Large intestine (tissue), 3 donors: ENCODE measurements at regions not wholly inside any gene's neighbourhood (a gene's known extent, or its start where the extent isn't known, plus 50 kb on each side); places are given as distances from the start of the nearest gene placed in this dataset.

Experiments
- DNase-seq, 2 donors: peaks; one replicate each; pipeline versions ENCODE4 v3.0.0 to v3.0.0-alpha.2; 2013
- H3K27ac ChIP-seq: one replicate; pipeline ENCODE4 v1.5.1; 2013; ENCODE audit warnings: low read length
- H3K27me3 ChIP-seq: 2 replicates; pipeline ENCODE4 v1.6.1; 2013; ENCODE audit warnings: low read length; ENCODE audit not compliant: control insufficient read depth, insufficient read depth
- H3K36me3 ChIP-seq: 2 replicates; pipeline ENCODE4 v1.6.1; 2013; ENCODE audit warnings: low read length; ENCODE audit not compliant: control insufficient read depth, insufficient read depth
- H3K4me1 ChIP-seq: one replicate; pipeline ENCODE4 v1.6.1; 2013; ENCODE audit warnings: low read length; ENCODE audit not compliant: control insufficient read depth, insufficient read depth
- H3K4me3 ChIP-seq: one replicate; pipeline ENCODE4 v1.5.1; 2013; ENCODE audit warnings: low read length
- H3K9me3 ChIP-seq: one replicate; pipeline ENCODE4 v1.6.1; 2013; ENCODE audit warnings: mild to moderate bottlenecking, low read depth, low read length, moderate library complexity; ENCODE audit not compliant: control insufficient read depth
- WGBS: methylation state at CpG from one replicate; pipeline ENCODE4 v1.1.5; 2013; ENCODE audit warnings: low lambda C conversion rate; ENCODE audit not compliant: insufficient coverage; 5-methylcytosine and 5-hydroxymethylcytosine counted together

DNA sequence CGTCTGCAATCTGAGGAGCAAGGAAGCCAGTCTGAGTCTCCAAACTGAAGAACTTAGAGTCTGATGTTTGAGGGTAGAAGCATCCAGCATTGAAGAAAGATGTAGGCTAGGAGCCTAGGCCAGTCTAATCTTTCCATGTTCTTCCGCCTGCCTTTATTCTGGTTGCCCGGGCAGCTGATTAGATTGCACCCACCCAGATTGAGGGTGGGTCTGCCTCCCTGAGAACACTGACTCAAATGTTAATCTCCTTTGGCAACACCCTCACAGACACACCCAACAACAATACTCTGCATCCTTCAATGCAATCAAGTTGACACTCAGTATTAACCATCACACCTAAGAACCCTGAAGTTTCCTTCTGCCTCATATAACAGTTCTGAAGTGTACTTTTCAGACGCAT is 350.1 kb downstream of the RFPL4B start:
- no peaks in the 10 kb centered on the region for H3K36me3 ChIP-seq
- DNase-seq = no peak
- no peak overlapping the region for H3K27ac ChIP-seq
- H3K4me3 ChIP-seq = no peak overlapping the region
- no peaks in the 10 kb centered on the region for H3K9me3 ChIP-seq
- WGBS = 100% methylated on average over 1 of the region's 4 CpGs
- no peaks in the 10 kb centered on the region for H3K27me3 ChIP-seq
- no peaks in the 10 kb centered on the region for H3K4me1 ChIP-seq

DNA sequence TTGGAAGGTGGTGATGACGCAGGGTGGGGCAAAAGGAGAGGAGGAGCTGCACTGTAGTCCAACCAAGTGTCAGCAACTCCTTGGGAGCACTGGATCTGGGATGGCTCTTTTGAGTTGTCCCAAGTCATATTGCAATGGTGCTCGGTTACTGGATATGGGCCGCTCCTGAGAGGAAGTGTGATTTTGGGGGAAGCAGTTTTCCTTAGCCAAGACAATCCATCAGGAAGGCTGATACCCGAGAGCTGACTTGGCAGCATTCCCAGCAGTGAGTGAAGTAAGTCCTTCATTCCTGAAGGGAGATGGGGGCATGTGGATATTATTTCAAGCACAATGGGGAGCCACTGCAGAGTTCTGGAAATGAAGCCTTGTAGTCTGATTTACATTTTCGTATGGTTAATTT is 354.1 kb downstream of the RFPL4B start:
- 89% methylated on average over 1 of the region's 5 CpGs for WGBS
- no peak overlapping the region for H3K4me3 ChIP-seq
- H3K4me1 ChIP-seq = no peaks in the 10 kb centered on the region
- H3K27ac ChIP-seq = no peak overlapping the region
- H3K27me3 ChIP-seq = no peaks in the 10 kb centered on the region
- DNase-seq = no peak
- H3K36me3 ChIP-seq = no peaks in the 10 kb centered on the region
- H3K9me3 ChIP-seq = no peaks in the 10 kb centered on the region

GRCh38 chr6:112710710-112711109 is 363.6 kb downstream of the RFPL4B start:
- DNase-seq = no peak
- no peaks in the 10 kb centered on the region for H3K36me3 ChIP-seq
- 80% methylated on average over 1 of the region's 2 CpGs for WGBS
- no peaks in the 10 kb centered on the region for H3K9me3 ChIP-seq
- no peaks in the 10 kb centered on the region for H3K4me1 ChIP-seq
- no peak overlapping the region for H3K27ac ChIP-seq
- H3K27me3 ChIP-seq = no peaks in the 10 kb centered on the region
- no peak overlapping the region for H3K4me3 ChIP-seq

DNA sequence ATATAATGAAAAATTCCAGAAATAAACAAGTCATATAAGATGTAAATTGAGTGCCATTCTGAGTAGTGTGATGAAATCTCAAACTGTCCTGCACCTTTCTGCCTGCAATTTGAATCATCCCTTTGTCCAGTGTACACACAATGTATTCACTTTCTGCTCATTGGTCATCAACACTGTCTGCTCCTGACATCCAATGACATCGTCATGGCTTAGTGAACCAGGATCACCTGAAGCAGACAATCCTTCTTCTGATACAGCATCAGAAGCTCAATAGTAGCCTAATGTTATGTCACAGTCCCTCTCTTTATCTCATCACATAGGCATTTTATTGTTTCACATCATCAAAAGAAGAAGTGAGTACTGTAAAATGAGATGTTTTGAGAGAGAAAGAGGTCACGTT is 366.3 kb downstream of the RFPL4B start:
- no peak overlapping the region for H3K27ac ChIP-seq
- no peaks in the 10 kb centered on the region for H3K27me3 ChIP-seq
- H3K4me3 ChIP-seq = no peak overlapping the region
- no peaks in the 10 kb centered on the region for H3K4me1 ChIP-seq
- H3K36me3 ChIP-seq = no peaks in the 10 kb centered on the region
- no peaks in the 10 kb centered on the region for H3K9me3 ChIP-seq
- WGBS = no CpG with 5 or more reads among the region's 2 CpGs
- DNase-seq = no peak

GRCh38 chr6:112717401-112717800 is 370.3 kb downstream of the RFPL4B start:
- no peak overlapping the region for H3K4me3 ChIP-seq
- no peaks in the 10 kb centered on the region for H3K36me3 ChIP-seq
- no peak for DNase-seq
- no peaks in the 10 kb centered on the region for H3K4me1 ChIP-seq
- H3K27ac ChIP-seq = no peak overlapping the region
- no peaks in the 10 kb centered on the region for H3K27me3 ChIP-seq
- no peaks in the 10 kb centered on the region for H3K9me3 ChIP-seq
- WGBS = 82% methylated on average over 3 of the region's 3 CpGs

GRCh38 chr6:112717856-112718255 is 370.7 kb downstream of the RFPL4B start:
- H3K4me3 ChIP-seq = no peak overlapping the region
- DNase-seq = no peak
- no peaks in the 10 kb centered on the region for H3K27me3 ChIP-seq
- no peak overlapping the region for H3K27ac ChIP-seq
- no peaks in the 10 kb centered on the region for H3K9me3 ChIP-seq
- no peaks in the 10 kb centered on the region for H3K4me1 ChIP-seq
- H3K36me3 ChIP-seq = no peaks in the 10 kb centered on the region
- WGBS = 100% methylated on average over 1 of the region's 2 CpGs

- Histone ChIP-seq H3K36me3 (no peaks in the 10 kb centered on the region), H3K9me3 (no peaks in the 10 kb centered on the region), H3K4me3 (no peak overlapping the region), H3K4me1 (no peaks in the 10 kb centered on the region), H3K27me3 (no peaks in the 10 kb centered on the region), H3K27ac (no peak overlapping the region)
- DNase-seq = no peak
- 80% methylated on average over 2 of the region's 6 CpGs for WGBS
These were observed 378.5 kb downstream of the RFPL4B start for GRCh38 chr6:112725541-112726085.

GRCh38 chr6:112735129-112735528 is 388.0 kb downstream of the RFPL4B start:
- WGBS = 38% methylated on average over 1 of the region's 1 CpG
- H3K4me3 ChIP-seq = no peak overlapping the region
- H3K27me3 ChIP-seq = no peaks in the 10 kb centered on the region
- H3K9me3 ChIP-seq = no peaks in the 10 kb centered on the region
- H3K4me1 ChIP-seq = no peaks in the 10 kb centered on the region
- DNase-seq = no peak
- H3K27ac ChIP-seq = no peak overlapping the region
- no peaks in the 10 kb centered on the region for H3K36me3 ChIP-seq

GRCh38 chr6:112739766-112740165 is 392.6 kb downstream of the RFPL4B start:
- Histone ChIP-seq H3K27ac (no peak overlapping the region), H3K4me3 (no peak overlapping the region), H3K9me3 (no peaks in the 10 kb centered on the region), H3K36me3 (no peaks in the 10 kb centered on the region), H3K4me1 (no peaks in the 10 kb centered on the region), H3K27me3 (no peaks in the 10 kb centered on the region)
- DNase-seq = no peak

- Histone ChIP-seq H3K27me3 (no peaks in the 10 kb centered on the region), H3K4me1 (no peaks in the 10 kb centered on the region), H3K4me3 (no peak overlapping the region)
These were observed 396.2 kb downstream of the RFPL4B start for GRCh38 chr6:112743323-112743722.

GRCh38 chr6:112744827-112745226 is 397.7 kb downstream of the RFPL4B start:
- Histone ChIP-seq H3K9me3 (no peaks in the 10 kb centered on the region), H3K27ac (no peak overlapping the region), H3K36me3 (no peaks in the 10 kb centered on the region), H3K4me3 (no peak overlapping the region), H3K27me3 (no peaks in the 10 kb centered on the region), H3K4me1 (no peaks in the 10 kb centered on the region)
- DNase-seq = no peak
- 100% methylated on average over 2 of the region's 4 CpGs for WGBS

More at GRCh38 chr6:112743323-112743722, 396.2 kb downstream of the RFPL4B start:
- Histone ChIP-seq H3K9me3 (no peaks in the 10 kb centered on the region), H3K36me3 (no peaks in the 10 kb centered on the region), H3K27ac (no peak overlapping the region)
- DNase-seq = no peak
- 88% methylated on average over 1 of the region's 1 CpG for WGBS
